BE2C (cell line): ENCODE measurements at regions not wholly inside any gene's neighbourhood (a gene's known extent, or its start where the extent isn't known, plus 50 kb on each side); places are given as distances from the start of the nearest gene placed in this dataset.

Experiments used
- DNase-seq: peaks from one replicate; pipeline ENCODE4 v3.0.0-alpha.2; 2020
- H3K27me3 ChIP-seq: fragments of 250-450 bp; sonication (Bioruptor Pico); 2 replicates; pipeline ENCODE4 v1.5.1; 2020; ENCODE audit warnings: mild to moderate bottlenecking
- H3K36me3 ChIP-seq: fragments of 250-450 bp; sonication (Bioruptor Pico); 2 replicates; pipeline ENCODE4 v1.5.1; 2020; ENCODE audit warnings: mild to moderate bottlenecking
- H3K4me1 ChIP-seq: fragments of 250-450 bp; sonication (Bioruptor Pico); 2 replicates; pipeline ENCODE4 v1.5.1; 2020
- H3K4me3 ChIP-seq: 2 replicates; pipeline ENCODE4 v1.5.1; 2011; ENCODE audit warnings: low read depth, low read length
- H3K9me3 ChIP-seq: fragments of 250-450 bp; sonication (Bioruptor Pico); 2 replicates; pipeline ENCODE4 v1.5.1; 2020
- TF ChIP-seq, protein P1 (sequence below): IDR thresholded peaks from 2 replicates; pipeline ENCODE4 v1.5.1; 2012; ENCODE audit warnings: mild to moderate bottlenecking, low read depth, low read length

DNA sequence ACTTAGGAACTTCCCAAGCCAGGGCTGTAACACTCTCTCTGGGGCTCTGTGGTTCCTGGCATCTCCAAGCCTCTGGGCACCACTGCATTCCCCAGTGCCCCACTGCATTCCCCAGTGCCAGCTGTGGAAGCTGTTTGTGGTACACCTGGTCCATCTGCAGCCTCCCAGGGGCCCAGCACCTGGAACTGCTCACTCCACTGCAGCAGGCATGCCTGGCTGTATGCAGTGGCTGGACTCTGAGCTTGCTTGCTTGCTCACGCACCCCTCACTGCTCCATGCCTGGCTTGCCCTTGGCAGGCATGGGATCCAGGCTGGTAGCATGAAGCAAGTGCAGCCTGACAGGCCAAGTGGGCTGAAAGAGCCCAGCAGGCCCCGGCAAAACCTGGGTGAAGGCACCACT is 512.1 kb downstream of the SQOR start:
- Histone ChIP-seq H3K4me1 (peaks cover 3% of the 10 kb centered on the region; the same call in 1 of the 2 replicates), H3K9me3 (no peaks in the 10 kb centered on the region), H3K4me3 (no peak overlapping the region), H3K36me3 (no peaks in the 10 kb centered on the region), H3K27me3 (no peaks in the 10 kb centered on the region)
- TF ChIP-seq, protein P1, sequence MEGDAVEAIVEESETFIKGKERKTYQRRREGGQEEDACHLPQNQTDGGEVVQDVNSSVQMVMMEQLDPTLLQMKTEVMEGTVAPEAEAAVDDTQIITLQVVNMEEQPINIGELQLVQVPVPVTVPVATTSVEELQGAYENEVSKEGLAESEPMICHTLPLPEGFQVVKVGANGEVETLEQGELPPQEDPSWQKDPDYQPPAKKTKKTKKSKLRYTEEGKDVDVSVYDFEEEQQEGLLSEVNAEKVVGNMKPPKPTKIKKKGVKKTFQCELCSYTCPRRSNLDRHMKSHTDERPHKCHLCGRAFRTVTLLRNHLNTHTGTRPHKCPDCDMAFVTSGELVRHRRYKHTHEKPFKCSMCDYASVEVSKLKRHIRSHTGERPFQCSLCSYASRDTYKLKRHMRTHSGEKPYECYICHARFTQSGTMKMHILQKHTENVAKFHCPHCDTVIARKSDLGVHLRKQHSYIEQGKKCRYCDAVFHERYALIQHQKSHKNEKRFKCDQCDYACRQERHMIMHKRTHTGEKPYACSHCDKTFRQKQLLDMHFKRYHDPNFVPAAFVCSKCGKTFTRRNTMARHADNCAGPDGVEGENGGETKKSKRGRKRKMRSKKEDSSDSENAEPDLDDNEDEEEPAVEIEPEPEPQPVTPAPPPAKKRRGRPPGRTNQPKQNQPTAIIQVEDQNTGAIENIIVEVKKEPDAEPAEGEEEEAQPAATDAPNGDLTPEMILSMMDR, result no peak
- DNase-seq, result no peak

DNA sequence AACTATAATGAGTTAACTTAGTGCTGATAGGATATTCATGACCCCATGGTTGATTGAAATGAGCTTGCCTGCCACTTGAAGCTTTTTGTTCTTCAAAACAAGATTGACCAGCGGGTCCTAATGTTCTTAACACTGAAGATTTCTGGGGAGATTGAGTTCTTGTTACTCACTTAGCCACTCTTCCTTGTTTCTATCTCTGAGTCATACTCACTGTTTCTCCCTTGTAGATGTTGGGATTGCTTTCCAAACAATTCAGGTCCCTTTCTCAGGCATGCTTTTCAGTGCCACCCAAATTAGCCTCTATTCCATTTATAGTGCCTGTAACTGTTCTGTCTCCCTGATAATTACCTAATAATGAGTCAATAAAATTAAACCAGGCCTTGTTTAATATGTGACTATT is 517.0 kb downstream of the SQOR start:
- TF ChIP-seq, protein P1, result no peak
- no peaks in the 10 kb centered on the region for H3K9me3 ChIP-seq
- no peaks in the 10 kb centered on the region for H3K27me3 ChIP-seq
- H3K4me3 ChIP-seq, result no peak overlapping the region
- no peak for DNase-seq
- H3K36me3 ChIP-seq, result no peaks in the 10 kb centered on the region
- no peaks in the 10 kb centered on the region for H3K4me1 ChIP-seq

DNA sequence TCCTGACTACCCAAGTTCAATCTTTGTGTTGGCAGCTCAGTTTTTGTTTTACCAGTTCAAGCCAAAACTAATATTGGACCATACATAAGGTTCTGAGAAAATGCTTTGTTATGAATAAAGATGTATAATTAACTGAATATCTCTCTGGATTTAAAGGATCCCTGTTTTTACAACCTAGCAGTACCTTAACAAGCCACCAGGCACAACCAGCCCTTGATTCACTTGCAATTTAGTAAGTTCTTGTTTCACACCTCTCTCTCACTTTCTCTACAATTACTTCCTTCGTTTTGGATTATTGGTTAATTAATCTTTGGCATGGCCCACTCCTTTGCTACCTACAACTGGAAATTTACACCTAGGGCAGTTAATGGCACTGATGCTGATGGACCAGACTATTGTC is 531.9 kb downstream of the SQOR start:
- Histone ChIP-seq H3K27me3 (no peaks in the 10 kb centered on the region), H3K9me3 (no peaks in the 10 kb centered on the region), H3K4me3 (no peak overlapping the region), H3K36me3 (no peaks in the 10 kb centered on the region), H3K4me1 (no peaks in the 10 kb centered on the region)
- TF ChIP-seq, protein P1, result peak; percentile 18; the same call in 1 of the 2 replicates
- DNase-seq, result no peak

DNA sequence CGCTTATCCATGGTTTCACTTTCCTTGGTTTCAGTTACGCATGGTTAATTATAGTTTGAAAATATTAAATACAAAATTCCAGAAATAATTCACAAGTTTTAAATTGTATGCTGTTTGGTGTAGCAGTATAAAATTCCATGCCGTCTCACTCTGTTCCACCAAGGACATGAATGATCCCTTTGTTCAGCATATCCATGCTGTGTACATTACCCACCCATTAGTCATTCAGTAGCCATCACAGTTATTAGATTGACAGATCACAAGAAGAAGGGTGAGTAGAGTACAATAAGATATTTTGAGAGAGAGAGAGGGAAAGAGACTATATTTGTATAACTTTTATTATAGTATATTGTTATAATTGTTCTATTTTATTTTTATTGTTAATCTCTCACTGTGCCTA is 535.5 kb downstream of the SQOR start:
- H3K4me3 ChIP-seq, result no peak overlapping the region
- no peaks in the 10 kb centered on the region for H3K4me1 ChIP-seq
- DNase-seq, result no peak
- H3K9me3 ChIP-seq, result no peaks in the 10 kb centered on the region
- TF ChIP-seq, protein P1, result no peak
- H3K36me3 ChIP-seq, result no peaks in the 10 kb centered on the region
- H3K27me3 ChIP-seq, result no peaks in the 10 kb centered on the region

DNA sequence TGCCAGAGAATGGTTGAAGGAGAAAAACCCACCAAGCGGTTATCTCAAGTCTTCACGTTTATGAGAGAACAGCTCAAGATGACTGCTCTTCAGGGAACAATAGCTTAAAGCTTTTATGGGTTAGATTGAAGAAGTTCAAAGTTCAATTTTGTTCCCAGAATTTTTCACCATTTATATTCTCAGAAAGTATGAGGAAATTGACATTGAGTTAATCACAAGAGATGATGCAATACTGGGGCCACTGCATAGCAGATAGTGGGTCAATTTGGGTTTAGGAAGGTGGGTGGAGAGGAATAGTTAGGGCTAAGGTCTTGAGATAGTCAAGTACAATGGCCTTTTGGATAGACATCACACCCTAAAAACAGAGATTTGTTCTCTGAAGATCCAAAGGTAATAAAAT is 539.3 kb downstream of the SQOR start:
- Histone ChIP-seq H3K27me3 (no peaks in the 10 kb centered on the region), H3K36me3 (no peaks in the 10 kb centered on the region), H3K4me1 (no peaks in the 10 kb centered on the region), H3K9me3 (no peaks in the 10 kb centered on the region), H3K4me3 (no peak overlapping the region)
- no peak for DNase-seq
- TF ChIP-seq, protein P1, result no peak

DNA sequence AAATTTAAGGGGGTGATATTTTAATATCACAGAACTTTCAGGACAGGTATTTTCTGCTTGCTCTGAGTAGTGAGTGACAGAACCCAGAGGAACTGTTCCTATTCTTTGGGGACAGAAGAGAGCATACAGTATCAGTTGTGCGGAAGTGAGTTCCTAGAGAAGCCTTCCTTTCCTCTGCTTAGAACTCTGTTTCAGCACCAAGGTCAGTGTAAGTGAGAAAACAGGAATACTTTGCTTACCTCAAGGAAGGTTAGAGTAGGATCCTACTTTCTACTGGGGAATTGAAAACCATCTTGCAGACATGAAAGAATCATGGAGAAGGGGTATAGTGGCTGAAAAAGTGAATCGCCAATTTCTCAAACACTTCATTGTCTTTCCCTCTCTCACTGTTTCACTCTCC is 542.4 kb downstream of the SQOR start:
- Histone ChIP-seq H3K27me3 (no peaks in the 10 kb centered on the region), H3K36me3 (no peaks in the 10 kb centered on the region), H3K9me3 (no peaks in the 10 kb centered on the region), H3K4me3 (no peak overlapping the region), H3K4me1 (no peaks in the 10 kb centered on the region)
- no peak for DNase-seq
- TF ChIP-seq, protein P1, result no peak
